ENCODE measurements at regions not wholly inside any gene's neighbourhood (a gene's known extent, or its start where the extent isn't known, plus 50 kb on each side); places are given as distances from the start of the nearest gene placed in this dataset.

DNA sequence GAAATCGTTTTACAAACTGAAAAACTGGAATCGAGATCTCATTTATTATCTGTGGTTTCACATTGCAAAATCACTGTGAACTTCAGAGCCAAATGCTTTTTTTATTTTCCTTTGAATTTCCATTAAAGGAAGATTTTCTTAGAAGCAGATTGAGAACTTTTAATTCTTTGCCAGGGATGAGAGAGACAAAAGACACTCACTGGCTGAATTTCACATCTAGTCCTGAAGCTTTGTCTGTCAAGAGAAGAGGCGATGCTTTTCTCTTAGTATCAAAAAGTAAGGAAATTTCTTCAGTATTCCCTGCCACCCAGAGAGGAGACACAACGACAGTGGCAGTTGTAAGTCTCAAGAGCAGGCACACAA is 141.8 kb downstream of the TMEM200A start:
- H3K27me3 Mint-ChIP-seq (ENCODE audit: low read depth): no peaks in the 10 kb centered on the region
- DNase-seq (ENCODE audit: low spot score): no peak
- peaks cover 2% of the 10 kb centered on the region for H3K36me3 Mint-ChIP-seq (ENCODE audit: low read depth)
- no peak overlapping the region for H3K4me3 Mint-ChIP-seq (ENCODE audit: unreplicated experiment)
- no peak overlapping the region for H3K27ac Mint-ChIP-seq (ENCODE audit: unreplicated experiment)
- H3K4me1 Mint-ChIP-seq (ENCODE audit: low read depth): peaks cover 30% of the 10 kb centered on the region
- TF ChIP-seq, protein P1, sequence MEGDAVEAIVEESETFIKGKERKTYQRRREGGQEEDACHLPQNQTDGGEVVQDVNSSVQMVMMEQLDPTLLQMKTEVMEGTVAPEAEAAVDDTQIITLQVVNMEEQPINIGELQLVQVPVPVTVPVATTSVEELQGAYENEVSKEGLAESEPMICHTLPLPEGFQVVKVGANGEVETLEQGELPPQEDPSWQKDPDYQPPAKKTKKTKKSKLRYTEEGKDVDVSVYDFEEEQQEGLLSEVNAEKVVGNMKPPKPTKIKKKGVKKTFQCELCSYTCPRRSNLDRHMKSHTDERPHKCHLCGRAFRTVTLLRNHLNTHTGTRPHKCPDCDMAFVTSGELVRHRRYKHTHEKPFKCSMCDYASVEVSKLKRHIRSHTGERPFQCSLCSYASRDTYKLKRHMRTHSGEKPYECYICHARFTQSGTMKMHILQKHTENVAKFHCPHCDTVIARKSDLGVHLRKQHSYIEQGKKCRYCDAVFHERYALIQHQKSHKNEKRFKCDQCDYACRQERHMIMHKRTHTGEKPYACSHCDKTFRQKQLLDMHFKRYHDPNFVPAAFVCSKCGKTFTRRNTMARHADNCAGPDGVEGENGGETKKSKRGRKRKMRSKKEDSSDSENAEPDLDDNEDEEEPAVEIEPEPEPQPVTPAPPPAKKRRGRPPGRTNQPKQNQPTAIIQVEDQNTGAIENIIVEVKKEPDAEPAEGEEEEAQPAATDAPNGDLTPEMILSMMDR (IDR thresholded peaks at IDR 0.05): no peak
- H3K9me3 Mint-ChIP-seq (ENCODE audit: low read depth): peaks cover 14% of the 10 kb centered on the region

DNA sequence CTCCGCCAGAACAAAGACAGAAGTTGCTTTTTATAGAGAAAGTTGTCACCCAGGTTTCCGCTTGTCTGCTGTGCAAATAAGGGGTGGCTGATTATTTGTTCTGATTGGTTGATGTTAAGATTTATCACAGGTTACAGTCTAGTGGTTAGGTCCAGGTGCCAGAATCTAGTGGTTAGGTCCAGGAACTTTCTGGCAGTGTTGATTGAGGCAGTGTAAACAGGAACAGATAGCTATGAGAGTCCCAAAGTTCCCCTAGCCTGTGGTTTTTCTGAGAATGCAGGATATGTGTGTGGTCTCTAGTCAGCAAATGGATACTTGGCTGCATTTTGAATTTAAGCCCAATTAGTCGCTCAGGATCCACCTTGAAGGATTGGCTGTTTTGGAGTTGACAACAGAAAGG is 148.0 kb downstream of the TMEM200A start:
- Mint-ChIP-seq H3K36me3 (ENCODE audit: low read depth) (no peaks in the 10 kb centered on the region), H3K4me1 (ENCODE audit: low read depth) (peaks cover 6% of the 10 kb centered on the region), H3K27me3 (ENCODE audit: low read depth) (no peaks in the 10 kb centered on the region), H3K27ac (ENCODE audit: unreplicated experiment) (no peak overlapping the region), H3K9me3 (ENCODE audit: low read depth) (no peaks in the 10 kb centered on the region), H3K4me3 (ENCODE audit: unreplicated experiment) (no peak overlapping the region)
- no peak for DNase-seq (ENCODE audit: low spot score)
- TF ChIP-seq, protein P1 (IDR thresholded peaks at IDR 0.05): no peak

DNA sequence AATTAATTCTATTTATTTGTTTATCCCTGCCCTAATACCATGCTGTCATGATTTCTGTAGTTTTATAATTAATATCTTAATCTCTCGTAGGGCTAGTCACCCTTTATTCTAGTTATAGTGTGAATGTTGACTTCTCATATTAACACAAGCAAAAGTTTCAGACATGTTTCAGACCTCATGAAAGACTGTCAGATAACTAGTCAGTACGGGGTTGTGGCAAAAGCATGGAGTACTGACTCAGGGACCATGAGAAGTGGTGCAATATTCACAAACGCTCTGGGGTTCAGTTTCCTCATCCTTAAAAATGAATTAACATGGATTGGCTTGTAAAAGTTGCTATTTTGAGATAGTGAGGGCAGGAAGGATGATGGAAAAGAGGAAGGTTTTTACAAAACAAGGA is 148.9 kb downstream of the TMEM200A start:
- H3K36me3 Mint-ChIP-seq (ENCODE audit: low read depth): no peaks in the 10 kb centered on the region
- no peak overlapping the region for H3K27ac Mint-ChIP-seq (ENCODE audit: unreplicated experiment)
- H3K9me3 Mint-ChIP-seq (ENCODE audit: low read depth): no peaks in the 10 kb centered on the region
- TF ChIP-seq, protein P1 (IDR thresholded peaks at IDR 0.05): no peak
- no peak overlapping the region for H3K4me3 Mint-ChIP-seq (ENCODE audit: unreplicated experiment)
- peaks cover 6% of the 10 kb centered on the region for H3K4me1 Mint-ChIP-seq (ENCODE audit: low read depth)
- H3K27me3 Mint-ChIP-seq (ENCODE audit: low read depth): no peaks in the 10 kb centered on the region
- DNase-seq (ENCODE audit: low spot score): no peak

DNA sequence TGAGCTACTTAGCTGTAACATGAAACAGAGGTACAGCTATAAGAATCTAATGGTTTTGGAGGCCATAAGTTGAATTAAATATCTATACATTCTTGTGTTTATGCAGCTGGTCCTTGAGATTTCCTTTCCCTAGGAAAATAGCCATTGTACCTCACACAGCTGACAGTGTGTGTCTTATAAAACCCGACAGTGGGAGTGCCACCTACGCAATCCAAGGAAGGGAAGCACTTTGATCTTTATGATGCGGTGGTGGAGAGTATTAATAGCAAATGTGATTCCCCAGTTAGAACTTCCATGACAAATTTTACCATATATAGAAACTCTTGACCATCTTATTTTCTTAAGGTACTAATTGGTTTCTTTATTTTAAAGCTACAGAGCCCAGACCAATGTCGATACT is 149.5 kb downstream of the TMEM200A start:
- no peaks in the 10 kb centered on the region for H3K36me3 Mint-ChIP-seq (ENCODE audit: low read depth)
- TF ChIP-seq, protein P1 (IDR thresholded peaks at IDR 0.05): no peak
- no peaks in the 10 kb centered on the region for H3K27me3 Mint-ChIP-seq (ENCODE audit: low read depth)
- no peaks in the 10 kb centered on the region for H3K9me3 Mint-ChIP-seq (ENCODE audit: low read depth)
- no peak for DNase-seq (ENCODE audit: low spot score)
- H3K4me3 Mint-ChIP-seq (ENCODE audit: unreplicated experiment): no peak overlapping the region
- peaks cover 6% of the 10 kb centered on the region for H3K4me1 Mint-ChIP-seq (ENCODE audit: low read depth)
- H3K27ac Mint-ChIP-seq (ENCODE audit: unreplicated experiment): no peak overlapping the region

DNA sequence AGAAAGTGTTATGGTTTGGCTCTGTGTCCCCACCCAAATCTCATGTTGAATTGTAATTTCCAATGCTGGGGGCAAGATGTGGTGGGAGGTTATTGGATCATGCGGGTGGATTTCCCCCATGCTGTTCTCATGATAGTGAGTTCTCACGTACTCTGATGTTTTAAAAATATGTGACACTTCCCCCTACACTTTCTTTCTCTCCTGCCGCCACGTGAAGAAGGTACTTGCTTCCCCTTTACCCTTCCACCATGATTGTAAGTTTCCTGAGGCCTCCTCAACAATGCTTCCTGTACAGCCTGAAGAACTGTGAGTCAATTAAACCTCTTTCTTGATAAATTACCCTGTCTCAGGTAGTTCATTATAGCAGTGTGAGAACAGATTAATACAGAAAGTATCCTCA is 150.8 kb downstream of the TMEM200A start:
- Mint-ChIP-seq H3K9me3 (ENCODE audit: low read depth) (peaks cover 2% of the 10 kb centered on the region), H3K36me3 (ENCODE audit: low read depth) (no peaks in the 10 kb centered on the region), H3K4me3 (ENCODE audit: unreplicated experiment) (no peak overlapping the region), H3K4me1 (ENCODE audit: low read depth) (peaks cover 6% of the 10 kb centered on the region), H3K27ac (ENCODE audit: unreplicated experiment) (no peak overlapping the region), H3K27me3 (ENCODE audit: low read depth) (no peaks in the 10 kb centered on the region)
- DNase-seq (ENCODE audit: low spot score): no peak
- TF ChIP-seq, protein P1 (IDR thresholded peaks at IDR 0.05): no peak

Data from chondrocyte (in vitro differentiated cells).